ENCODE measurements at regions not wholly inside any gene's neighbourhood (a gene's known extent, or its start where the extent isn't known, plus 50 kb on each side); places are given as distances from the start of the nearest gene placed in this dataset.

DNA sequence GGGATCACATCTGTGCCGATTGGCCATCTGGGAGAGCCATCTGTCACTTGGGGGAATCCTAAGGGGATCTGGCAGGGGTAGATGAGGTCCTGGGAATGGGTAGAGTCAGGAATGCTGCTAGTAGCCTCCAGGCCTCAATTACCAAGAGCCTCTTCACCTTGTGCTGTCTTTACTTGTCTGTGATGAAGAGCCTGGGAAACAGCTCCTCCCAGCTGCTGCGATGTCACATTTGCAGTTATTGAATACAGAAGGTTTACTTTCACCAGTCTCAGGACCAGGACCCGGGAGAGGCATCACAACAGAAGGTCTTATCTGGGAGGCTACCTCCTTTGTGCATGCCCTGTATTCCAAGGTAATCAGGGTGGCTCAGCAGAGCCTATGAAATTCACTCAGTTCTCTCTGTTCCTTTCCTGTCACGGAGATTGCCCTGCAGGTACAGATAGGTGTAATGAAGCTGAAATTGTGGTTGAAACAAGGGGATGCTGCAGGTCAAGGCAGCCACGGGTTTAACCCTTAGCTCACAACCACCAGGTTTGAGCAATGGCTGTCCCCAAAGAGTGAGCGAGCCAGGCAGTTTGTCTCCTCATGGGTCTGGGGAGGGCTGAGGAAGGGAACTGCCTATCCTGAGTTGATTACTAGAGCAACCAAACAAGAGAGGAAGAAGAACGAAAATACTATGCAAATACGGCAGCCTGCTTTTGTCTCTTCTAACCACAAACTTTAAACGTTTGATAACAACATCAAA lies 298.9 kb upstream of the RORA start:
- DNase-seq (ENCODE audit: low read depth), result no peak

DNA sequence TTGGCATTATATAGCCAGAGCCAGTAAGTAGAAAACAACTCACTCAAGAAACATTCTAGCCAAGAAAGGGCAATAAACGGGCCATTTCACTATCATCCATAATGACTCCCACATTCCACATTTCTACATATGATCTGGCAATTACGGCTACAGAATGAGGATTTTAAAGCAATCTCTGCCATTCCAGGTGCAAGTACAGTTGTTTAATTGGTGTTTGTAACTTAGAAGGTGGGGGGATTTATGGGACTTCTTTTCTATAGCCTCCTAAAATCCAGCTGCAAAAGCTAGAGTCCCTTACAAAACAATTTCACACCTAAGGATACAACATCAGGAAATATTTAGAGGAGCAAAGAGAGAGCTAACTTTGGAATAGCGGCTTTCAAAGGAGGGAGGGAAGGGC lies 295.4 kb upstream of the RORA start:
- DNase-seq (ENCODE audit: low read depth), result no peak

DNA sequence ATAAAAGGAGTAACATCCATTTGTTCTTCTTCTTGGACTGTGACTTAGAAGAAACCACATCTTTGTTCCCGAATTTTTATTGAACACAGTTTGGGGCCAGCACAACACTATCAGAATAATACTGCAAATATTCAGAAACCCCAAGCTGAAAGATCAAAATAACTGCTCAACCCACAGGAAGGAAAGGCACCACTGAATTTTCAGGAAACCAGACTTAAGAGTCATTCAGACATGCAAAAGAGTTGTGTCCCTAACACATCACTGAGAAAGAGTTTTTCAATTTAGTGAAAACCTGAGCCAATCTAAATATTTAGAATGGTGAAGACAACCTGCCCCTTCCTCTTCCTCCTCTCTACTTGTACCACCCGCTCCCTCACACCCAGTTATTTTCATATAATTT lies 295.0 kb upstream of the RORA start:
- no peak for DNase-seq (ENCODE audit: low read depth)

DNA sequence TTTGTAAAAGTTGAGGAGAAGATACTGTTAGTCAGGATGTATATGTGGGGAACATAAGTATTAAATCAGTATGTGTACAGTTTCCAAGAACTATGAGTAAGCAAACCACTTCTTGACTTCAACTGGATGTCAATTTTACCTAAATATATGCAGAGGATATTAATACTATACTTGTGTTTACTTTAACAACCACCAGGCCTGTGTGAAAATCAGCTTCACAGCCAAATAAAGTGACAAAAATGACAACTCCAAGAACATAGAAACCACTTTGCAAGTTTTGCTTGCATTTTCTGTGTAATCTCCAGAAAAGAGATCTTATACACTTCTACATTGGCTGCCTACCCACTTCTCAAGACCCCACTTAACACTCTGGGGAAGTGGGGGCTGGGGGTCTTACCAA lies 293.3 kb upstream of the RORA start:
- DNase-seq (ENCODE audit: low read depth), result no peak

DNA sequence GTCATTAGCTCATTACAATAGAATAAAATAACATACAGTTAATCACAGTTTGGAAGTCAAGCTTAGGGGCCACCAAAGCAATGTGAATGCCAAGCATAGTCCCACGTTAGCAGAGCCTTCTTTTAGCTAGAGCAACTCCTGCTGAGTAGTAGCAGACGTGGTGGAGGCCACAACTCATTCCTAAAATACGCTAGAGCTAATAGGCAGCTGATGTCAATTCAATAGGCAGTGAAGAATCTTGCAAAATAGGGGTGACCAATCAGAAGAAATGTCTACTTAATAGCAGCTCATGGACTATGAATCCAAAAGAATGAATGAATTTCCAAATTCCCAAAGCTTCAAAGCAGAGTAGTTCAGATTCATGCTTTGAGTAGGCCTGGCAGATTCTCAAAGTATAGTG lies 292.9 kb upstream of the RORA start:
- DNase-seq (ENCODE audit: low read depth), result no peak

DNA sequence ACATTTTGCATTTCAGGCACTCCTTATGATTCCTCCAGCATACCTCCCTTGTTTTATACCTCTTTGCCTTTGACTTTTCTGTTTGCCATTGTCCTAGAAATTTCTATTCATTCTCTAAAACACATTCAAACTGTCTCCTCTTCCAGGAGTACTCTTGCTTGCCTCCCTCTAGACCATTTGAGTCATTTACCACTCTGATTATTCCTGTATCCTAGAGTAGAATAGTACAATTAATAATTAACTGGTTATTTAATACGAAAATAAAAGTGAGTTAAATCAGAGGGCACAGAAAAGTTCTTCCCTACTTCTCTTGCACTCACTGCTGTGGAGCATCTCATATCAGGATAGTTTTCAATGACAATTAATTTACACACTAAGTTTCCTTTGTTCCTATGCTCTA lies 290.2 kb upstream of the RORA start:
- no peak for DNase-seq (ENCODE audit: low read depth)

DNA sequence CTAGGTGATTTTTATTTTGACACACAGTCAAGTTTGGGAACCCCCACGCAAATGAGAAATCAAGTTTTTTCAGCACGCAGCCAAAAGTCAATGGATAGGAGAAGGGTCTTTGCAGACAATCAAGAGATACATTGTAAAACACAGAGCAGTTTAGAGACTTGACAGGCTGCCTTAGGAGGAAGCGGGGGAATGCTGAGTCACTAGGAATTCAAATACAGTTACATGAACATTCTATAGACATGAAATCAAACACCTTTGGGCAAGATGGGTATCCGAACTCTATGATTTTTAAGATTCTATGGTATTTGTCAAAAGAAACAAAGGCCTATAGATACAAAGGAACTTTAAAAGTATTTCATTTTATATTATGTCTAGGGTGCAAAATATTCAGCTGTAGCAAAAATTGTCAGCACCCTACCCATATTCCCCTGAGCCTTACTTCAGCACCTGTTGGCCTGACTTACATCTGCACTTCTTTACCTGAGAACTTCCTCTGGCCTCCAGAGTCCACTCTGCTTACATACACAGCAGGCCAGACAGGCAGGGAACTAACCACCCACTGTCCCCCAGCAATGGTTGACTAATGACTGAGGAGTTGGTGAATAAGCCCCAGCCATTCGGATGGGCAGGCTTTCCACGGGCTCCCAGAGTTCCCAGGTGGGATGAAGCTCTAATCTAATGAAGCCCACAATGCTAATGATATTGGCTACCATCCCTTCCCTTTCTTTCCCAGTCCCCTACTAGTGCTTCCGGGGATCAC lies 289.3 kb upstream of the RORA start:
- DNase-seq (ENCODE audit: low read depth), result no peak

DNA sequence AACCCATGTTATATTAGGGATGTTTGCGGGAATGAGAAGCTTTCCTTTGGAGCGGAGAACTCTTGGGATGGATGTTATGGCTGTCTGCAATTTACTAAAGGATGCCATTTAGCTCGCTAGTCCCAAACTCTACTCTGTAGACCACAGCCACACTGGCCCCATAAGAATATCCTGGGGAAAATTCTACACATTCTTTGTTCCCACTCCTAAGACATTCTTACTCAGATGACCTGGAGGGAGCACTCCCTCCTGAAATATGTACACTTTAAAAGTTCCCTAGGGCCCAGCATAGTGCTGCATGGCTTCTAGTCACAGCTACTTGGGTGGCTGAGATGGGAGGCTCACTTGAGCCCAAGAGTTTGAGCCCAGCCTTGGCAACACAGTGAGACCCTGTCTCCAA lies 288.7 kb upstream of the RORA start:
- no peak for DNase-seq (ENCODE audit: low read depth)

DNA sequence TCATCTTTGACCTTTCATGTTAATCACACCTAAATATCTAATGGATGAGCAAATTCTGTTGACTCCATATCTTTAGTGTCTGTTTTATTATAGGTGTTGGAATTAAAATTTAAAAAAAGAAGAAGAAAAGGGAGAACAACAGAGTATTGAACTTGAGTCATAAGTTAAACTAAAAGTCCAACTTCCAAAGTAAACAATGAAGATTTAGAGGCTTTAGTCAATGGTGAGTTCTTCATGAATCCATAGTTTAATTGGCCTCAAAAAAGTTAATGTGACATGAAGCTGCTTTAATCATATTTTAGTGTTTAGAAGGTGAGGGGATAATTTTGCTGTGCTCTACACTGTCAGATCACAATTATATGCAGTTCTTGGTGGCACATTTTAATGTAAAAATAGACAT lies 288.2 kb upstream of the RORA start:
- no peak for DNase-seq (ENCODE audit: low read depth)

DNA sequence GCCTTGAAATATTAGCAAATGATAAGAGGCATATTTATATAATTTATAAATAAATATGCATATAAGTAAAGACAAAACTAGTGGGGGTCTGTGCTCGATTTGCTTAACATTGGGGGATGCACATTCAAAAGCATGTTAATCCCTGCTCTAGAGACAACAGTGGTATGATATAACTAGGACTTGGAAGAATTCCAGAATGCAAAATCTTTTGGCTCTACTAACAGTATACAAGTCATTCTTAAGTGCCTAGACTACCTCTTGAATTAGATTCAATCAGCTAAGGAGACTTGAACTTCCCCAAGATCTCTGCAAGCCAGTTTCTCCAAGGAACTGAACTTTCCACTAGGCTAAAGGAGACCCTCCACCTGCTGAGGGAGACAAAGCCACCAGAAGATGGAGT lies 282.7 kb upstream of the RORA start:
- no peak for DNase-seq (ENCODE audit: low read depth)

DNA sequence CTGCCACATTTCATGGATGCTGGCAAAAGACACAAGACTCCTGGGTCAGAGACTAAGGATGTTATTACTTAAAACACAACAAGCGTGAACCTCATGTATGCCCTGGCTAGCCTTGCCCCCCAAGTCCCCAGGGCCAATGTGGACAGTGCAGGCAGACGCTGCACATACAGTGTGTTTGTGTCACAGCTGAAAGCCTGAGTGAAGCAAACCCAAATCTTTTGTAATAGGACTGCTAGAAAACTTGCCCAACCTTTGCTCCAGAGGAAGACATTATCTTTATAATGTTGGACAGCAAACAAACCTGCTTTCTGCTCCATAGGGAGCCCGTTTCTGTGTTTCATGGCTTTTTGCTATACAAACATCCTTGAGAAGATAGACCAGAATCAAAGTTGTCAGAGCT lies 282.0 kb upstream of the RORA start:
- DNase-seq (ENCODE audit: low read depth), result no peak

DNA sequence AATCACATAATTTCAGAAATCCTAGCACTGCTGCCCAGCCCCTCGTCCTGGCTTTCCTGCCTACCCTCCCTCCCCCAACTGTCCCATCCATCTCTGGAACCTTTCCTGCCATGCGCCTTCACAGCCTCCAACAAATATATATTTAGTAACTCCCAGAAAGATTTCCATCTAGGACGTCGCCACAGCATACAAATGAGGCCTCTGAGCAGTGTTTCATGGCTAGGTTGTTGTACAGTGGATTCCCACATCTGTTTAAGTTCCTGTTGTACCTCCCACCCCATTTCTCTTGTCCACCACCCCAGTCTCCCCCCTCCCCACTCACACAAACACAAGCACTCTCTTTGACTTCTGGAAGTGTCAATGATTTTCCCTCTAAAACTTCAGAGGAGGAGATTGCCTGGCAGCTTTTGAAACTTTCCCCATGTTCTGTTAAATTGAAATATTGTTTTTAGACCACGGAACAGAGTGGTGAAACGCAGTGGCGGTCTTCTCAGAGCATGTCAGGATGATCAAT lies 280.3 kb upstream of the RORA start:
- DNase-seq (ENCODE audit: low read depth), result no peak

DNA sequence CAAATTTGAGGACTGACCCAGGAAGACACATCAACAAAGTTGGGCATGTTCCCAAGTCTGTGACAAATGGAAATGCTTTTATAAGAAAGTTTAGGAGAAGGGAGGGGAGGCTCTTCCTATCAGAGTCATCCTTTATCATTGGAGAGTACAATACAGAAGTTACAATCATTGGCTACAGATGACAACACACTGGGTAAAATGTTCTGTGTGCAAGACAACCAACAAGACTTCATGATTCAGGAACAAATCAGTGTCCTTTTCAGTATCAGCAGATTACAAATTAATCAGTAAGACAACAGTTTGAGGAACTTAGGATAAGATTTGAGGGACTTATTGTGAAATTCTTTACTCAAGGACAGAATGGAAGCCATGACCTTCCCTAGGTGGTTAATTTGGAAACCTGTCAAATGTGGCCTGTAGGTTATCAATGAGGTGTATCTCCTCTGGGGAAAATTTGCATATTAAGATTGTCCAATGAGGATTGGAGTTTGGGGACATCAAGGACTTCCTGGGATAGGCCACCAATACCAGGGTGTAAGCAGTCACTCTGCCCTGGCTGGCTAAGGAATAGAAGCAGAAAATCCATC lies 274.4 kb upstream of the RORA start:
- no peak for DNase-seq (ENCODE audit: low read depth)

DNA sequence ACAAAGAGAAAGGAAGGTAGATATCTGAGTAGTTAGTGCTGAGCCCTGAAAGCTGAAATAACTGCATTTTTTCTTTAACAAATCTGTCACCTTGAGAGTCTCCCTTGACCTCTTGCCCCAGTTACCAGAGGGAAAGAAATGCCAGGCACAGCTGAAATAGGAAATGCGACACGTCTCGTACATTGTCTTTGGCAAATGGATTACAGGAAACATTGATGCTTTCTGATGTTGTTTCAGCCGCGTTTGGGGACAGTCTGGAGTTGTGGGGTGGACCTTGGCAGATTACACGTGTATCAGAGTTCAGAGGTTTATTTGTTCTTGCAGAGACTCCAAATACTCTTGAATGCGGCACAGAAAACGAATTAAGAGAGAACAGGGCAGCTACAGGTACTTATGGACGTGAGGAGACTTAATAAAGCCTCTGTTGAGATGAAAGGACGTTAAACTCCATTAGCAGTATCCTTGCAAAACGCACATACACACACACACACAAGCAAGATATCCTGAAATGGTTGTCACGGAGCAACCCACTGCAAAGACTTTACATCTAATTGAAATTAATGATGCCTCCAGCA lies 272.8 kb upstream of the RORA start:
- no peak for DNase-seq (ENCODE audit: low read depth)

DNA sequence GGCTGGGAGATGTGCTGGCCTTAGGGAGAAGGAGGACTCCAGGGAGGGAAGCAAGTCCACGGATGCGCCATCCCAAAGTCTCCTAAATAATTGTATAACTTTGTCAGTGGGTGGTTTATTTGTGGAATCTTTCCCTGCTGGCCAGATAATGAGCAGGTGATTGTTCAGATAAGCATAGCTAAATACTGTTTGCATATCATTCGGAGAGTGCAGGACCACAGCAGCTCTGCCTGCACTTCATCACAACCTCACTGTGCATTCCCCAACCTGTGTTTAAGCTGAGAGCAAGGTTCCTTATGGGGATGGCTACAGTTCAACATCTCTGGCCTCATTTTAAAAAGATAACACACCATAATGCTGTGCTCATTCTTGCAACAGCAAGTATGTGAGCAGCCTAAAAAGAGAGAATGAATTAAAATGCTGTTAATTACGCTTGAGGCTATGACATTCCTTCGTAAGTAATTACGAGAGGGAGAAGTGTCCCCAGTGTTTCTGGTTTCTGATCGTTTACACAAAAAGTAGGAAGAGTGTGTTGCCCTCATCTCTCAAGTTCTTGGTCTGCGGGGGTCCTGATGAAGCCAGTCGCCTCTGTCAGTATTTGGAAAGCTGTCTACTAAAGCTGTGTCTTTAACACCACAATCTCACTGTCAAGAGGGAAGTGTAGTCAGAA lies 272.0 kb upstream of the RORA start:
- DNase-seq (ENCODE audit: low read depth), result no peak

DNA sequence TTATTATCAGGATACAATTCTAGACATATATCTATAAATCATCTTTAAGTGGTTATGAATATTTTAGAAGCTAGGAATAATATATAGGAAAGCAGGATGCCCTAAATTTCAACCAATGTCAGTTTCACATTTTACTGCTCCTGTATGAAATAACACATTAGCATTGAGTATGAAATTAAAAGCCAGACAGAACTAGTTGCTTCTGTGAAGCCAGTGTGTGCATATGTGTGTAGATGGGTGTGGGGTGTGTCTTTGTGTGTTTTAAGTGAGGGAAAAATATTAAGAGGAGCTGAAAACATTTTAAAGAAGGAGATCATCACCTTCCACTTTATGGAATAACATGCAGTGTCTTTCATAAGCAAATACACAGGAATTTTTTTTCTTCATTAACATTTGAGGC lies 271.4 kb upstream of the RORA start:
- no peak for DNase-seq (ENCODE audit: low read depth)

DNA sequence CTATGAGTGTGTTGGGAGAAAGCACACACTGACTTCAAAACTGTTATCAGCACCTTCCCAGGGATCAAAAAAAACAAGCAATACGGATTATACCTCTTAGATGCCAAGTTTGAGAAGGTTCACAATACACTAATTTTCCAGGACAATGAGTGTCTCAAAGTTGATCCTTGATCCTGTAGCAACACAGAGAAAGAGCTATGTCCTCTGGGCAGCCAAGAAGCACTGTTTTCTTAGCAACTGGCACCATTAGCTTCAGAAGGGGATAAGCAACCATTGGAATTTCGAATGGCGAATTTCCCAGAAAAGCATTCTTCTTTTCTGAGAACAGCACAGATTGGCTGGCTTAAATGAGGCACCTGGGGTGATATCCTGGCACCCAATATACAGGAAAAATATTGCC lies 270.3 kb upstream of the RORA start:
- DNase-seq (ENCODE audit: low read depth), result no peak

DNA sequence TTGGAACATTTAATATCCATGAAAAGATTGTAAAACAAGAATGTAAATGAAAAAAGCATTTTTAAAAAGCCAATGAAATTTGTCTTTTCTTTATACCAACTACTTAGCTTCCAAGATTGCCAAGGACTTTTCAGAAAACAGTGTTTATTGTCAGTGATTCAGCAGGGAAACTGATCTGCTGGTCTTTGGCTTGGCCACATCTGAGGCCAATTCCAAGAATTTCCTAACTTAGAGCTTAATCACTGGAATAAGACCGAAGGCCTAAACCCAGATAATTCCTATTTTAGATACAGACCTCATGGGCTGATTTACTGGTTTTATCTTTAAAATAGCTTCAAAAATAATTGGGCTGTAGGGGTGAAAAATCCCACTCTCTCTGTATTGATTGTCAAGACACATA lies 260.5 kb upstream of the RORA start:
- DNase-seq (ENCODE audit: low read depth), result no peak

DNA sequence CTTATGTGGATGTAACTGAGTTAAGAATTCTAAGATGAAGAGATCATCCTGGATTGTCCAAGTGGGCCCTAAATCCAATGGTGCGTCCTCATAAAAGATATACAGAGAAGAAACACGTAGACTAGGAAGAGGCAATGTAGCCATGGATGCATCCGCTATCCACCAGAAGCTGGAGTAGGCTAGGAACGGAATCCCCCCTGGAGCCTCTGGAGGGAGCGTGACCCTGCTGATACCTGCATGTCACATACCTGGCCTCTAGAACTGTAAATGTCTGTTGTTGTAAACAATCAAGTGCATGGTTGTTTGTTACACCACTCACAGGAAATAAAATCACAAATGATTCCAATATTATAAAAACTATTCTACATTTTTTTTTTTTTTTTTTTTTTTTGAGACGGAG lies 254.5 kb upstream of the RORA start:
- DNase-seq (ENCODE audit: low read depth), result no peak

DNA sequence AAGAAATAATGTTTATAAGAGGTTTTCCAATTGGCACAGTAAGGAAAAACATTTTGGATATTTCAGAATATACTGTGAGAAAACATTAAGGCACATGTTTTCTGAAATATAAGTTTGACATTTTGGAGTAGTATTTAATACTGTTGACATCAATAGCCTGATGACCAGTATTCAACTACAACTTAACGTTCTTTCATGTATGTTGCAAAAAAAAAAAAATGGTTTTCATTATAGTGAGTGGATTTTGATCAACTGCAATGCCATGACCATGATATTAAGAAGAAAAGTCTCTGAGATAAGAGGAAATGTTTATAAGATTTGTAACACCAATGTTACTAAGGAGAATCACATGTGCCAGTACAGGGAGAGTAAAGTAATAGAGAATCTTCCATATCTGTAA lies 252.8 kb upstream of the RORA start:
- no peak for DNase-seq (ENCODE audit: low read depth)

DNA sequence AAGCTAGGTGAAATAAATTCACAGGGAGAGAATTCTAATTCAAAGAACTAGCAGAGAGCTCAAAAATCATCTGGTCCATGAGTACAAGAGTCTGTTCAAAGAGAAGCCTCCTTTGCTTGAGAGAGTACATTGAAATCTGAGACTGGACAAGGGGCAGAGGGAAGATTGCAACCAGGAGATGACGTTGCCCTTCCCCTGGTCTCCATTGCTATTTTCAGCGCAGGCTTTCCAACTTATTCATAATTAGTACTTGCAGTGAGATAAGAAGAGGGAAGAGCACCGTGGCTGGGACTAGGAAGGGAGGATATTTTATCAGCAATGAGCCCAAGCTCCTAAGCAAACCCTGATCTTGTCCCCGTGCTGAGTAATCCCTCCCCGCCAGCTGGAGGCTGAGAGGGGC lies 251.8 kb upstream of the RORA start:
- no peak for DNase-seq (ENCODE audit: low read depth)

DNA sequence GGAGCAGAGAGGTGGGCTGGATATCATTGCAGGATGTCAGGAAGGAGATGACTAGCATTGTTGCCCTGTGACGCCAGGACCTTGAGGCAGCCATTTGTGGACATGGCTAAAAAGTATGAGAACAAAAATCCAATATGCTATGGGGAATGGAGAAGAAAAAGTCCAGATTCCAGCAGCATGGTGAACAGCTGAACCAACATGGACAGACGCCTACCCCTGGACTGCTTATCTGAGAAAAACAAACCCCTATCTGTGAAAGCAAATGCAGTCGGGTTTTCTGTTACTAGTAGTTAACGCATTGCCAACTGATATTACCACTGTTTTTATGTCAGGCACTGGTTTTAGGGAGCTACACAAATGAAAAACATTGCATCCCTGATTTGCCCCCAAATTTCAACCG lies 251.2 kb upstream of the RORA start:
- no peak for DNase-seq (ENCODE audit: low read depth)
